MM.1S (cell line): ENCODE measurements at regions not wholly inside any gene's neighbourhood (a gene's known extent, or its start where the extent isn't known, plus 50 kb on each side); places are given as distances from the start of the nearest gene placed in this dataset.

ENCODE experiments used
- DNase-seq: peaks from one replicate; pipeline ENCODE4 v3.0.0-alpha.2; 2015
- H2AFZ ChIP-seq: fragments of 300-600 bp; sonication (generic); 2 replicates; pipeline ENCODE4 v1.6.0; 2016; ENCODE audit warnings: antibody characterized with exemption, low read length
- H3F3A ChIP-seq: fragments of 300-600 bp; sonication (generic); 2 replicates; pipeline ENCODE4 v1.6.1; 2016; ENCODE audit warnings: mild to moderate bottlenecking, antibody characterized with exemption, low read length, moderate library complexity, mixed read lengths; ENCODE audit not compliant: insufficient read depth
- H3K27ac ChIP-seq: fragments of 300-600 bp; sonication (generic); 2 replicates; pipeline ENCODE4 v1.5.1; 2016; ENCODE audit warnings: mild to moderate bottlenecking, low read length
- H3K27me3 ChIP-seq: fragments of 300-600 bp; sonication (generic); replicated peaks from 2 replicates; pipeline ENCODE4 v1.6.0; 2016; ENCODE audit warnings: low read length; ENCODE audit not compliant: insufficient read depth
- H3K36me3 ChIP-seq: fragments of 300-600 bp; sonication (generic); replicated peaks from 2 replicates; pipeline ENCODE4 v1.6.1; 2016; ENCODE audit warnings: mild to moderate bottlenecking, low read length, mixed read lengths; ENCODE audit not compliant: insufficient read depth
- H3K4me1 ChIP-seq: fragments of 300-600 bp; sonication (generic); 2 replicates; pipeline ENCODE4 v1.6.1; 2016; ENCODE audit warnings: low read length, mixed read lengths
- H3K4me2 ChIP-seq: fragments of 300-600 bp; sonication (generic); 2 replicates; pipeline ENCODE4 v1.6.0; 2016; ENCODE audit warnings: low read depth, low read length
- H3K4me3 ChIP-seq: fragments of 300-600 bp; sonication (generic); 2 replicates; pipeline ENCODE4 v1.5.1; 2016; ENCODE audit warnings: low read length, mixed read lengths
- H3K79me2 ChIP-seq: fragments of 300-600 bp; sonication (generic); 2 replicates; pipeline ENCODE4 v1.6.1; 2016; ENCODE audit warnings: mixed run types, low read length, mixed read lengths
- H3K9ac ChIP-seq: fragments of 300-600 bp; sonication (generic); 2 replicates; pipeline ENCODE4 v1.6.1; 2016; ENCODE audit warnings: low read length, mixed read lengths
- H3K9me2 ChIP-seq: fragments of 300-600 bp; sonication (generic); replicated peaks from 2 replicates; pipeline ENCODE4 v1.6.1; 2016; ENCODE audit warnings: mild to moderate bottlenecking, low read length, mixed read lengths; ENCODE audit not compliant: insufficient read depth
- H3K9me3 ChIP-seq: fragments of 300-600 bp; sonication (generic); replicated peaks from 2 replicates; pipeline ENCODE4 v1.6.1; 2016; ENCODE audit warnings: mild to moderate bottlenecking, low read length, mixed read lengths; ENCODE audit not compliant: insufficient read depth
- H4K20me1 ChIP-seq: fragments of 300-600 bp; sonication (generic); 2 replicates; pipeline ENCODE4 v1.6.1; 2016; ENCODE audit warnings: mild to moderate bottlenecking, low read length, moderate library complexity, mixed read lengths; ENCODE audit not compliant: insufficient read depth
- CTCF ChIP-seq: fragments of 300-600 bp; sonication (generic); IDR thresholded peaks from 2 replicates; pipeline ENCODE4 v1.5.1; 2016; ENCODE audit warnings: antibody characterized with exemption, low read length, mixed read lengths
- EZH2 ChIP-seq: fragments of 300-600 bp; sonication (generic); optimal IDR thresholded peaks from 2 replicates; pipeline ENCODE3; 2017; ENCODE audit warnings: low read depth, mild to moderate bottlenecking, antibody characterized with exemption, low read length, mixed read lengths
- EZH2phosphoT487 ChIP-seq: fragments of 300-600 bp; sonication (generic); IDR thresholded peaks from 2 replicates; pipeline ENCODE4 v1.6.1; 2018; ENCODE audit warnings: antibody characterized with exemption, low read length

- Histone ChIP-seq H2AFZ (no peak overlapping the region), H3K9me3 (no peaks in the 10 kb centered on the region), H3K27ac (no peak overlapping the region), H3K79me2 (no peaks in the 10 kb centered on the region), H3K9ac (no peak overlapping the region), H3K4me1 (no peaks in the 10 kb centered on the region), H3K4me2 (no peak overlapping the region), H4K20me1 (no peaks in the 10 kb centered on the region), H3K27me3 (no peaks in the 10 kb centered on the region), H3K9me2 (no peaks in the 10 kb centered on the region), H3F3A (no peaks in the 10 kb centered on the region), H3K36me3 (no peaks in the 10 kb centered on the region), H3K4me3 (no peak overlapping the region)
- TF ChIP-seq EZH2 (no peak), CTCF (no peak), EZH2phosphoT487 (no peak)
- DNase-seq: no peak
Measured at GRCh38 chr11:98101329-98101728, 919.4 kb upstream of the CNTN5 start.

DNA sequence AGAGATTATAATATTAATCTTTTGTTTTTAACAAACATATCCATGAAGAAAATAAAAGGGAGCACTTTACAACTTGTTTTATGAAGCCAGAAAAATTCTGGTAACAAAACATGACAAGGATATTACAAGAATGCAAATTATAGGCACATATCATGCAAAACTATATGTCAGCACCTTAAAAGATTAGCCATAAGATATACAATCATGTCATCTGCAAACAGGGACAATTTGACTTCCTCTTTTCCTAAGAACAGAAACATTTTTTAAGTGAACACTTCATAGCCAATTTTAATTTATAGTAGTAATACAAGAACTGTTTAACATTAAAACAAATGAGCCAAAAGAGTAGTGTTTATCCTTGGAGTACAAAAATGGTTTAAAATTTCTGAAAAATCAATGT lies 916.5 kb upstream of the CNTN5 start:
- Histone ChIP-seq H2AFZ (no peak overlapping the region), H3K4me2 (no peak overlapping the region), H3K27ac (no peak overlapping the region), H3F3A (no peaks in the 10 kb centered on the region), H3K36me3 (no peaks in the 10 kb centered on the region), H4K20me1 (no peaks in the 10 kb centered on the region), H3K79me2 (no peaks in the 10 kb centered on the region), H3K4me3 (no peak overlapping the region), H3K27me3 (no peaks in the 10 kb centered on the region), H3K9ac (no peak overlapping the region), H3K9me2 (no peaks in the 10 kb centered on the region), H3K4me1 (no peaks in the 10 kb centered on the region), H3K9me3 (no peaks in the 10 kb centered on the region)
- no peak for DNase-seq
- TF ChIP-seq EZH2phosphoT487: no peak
- TF ChIP-seq CTCF: no peak
- TF ChIP-seq EZH2: no peak

- Histone ChIP-seq H3F3A (no peaks in the 10 kb centered on the region), H3K27me3 (no peaks in the 10 kb centered on the region), H3K9me3 (no peaks in the 10 kb centered on the region), H3K36me3 (no peaks in the 10 kb centered on the region), H3K27ac (no peak overlapping the region), H4K20me1 (no peaks in the 10 kb centered on the region), H3K9me2 (no peaks in the 10 kb centered on the region), H2AFZ (no peak overlapping the region), H3K9ac (no peak overlapping the region), H3K4me3 (no peak overlapping the region), H3K79me2 (no peaks in the 10 kb centered on the region), H3K4me2 (no peak overlapping the region), H3K4me1 (no peaks in the 10 kb centered on the region)
- DNase-seq: no peak
- no peak for TF ChIP-seq CTCF
- TF ChIP-seq EZH2phosphoT487: no peak
- no peak for TF ChIP-seq EZH2
Measured at GRCh38 chr11:98107736-98108135, 913.0 kb upstream of the CNTN5 start.

DNA sequence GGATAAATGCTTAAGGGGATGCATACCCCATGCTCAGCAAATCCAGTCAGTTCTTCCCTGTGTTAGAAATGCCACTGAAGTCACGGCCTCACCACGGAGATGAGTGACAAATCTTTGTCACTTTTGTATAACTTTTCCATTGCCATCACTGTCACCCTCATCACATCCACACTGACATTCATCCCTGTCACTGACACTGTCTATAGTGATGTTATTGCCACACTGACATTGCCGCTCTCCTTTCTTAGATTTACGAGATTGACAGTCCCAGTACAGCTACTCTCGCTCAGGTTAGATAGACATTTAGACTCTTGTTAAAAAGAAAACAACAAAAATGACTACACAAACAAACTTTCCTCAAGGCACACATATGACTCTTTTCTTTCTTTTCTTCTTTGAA lies 910.7 kb upstream of the CNTN5 start:
- TF ChIP-seq EZH2phosphoT487 (no peak), CTCF (no peak)
- Histone ChIP-seq H3K9ac (no peak overlapping the region), H3K4me1 (no peaks in the 10 kb centered on the region), H3K79me2 (no peaks in the 10 kb centered on the region), H3K36me3 (no peaks in the 10 kb centered on the region), H4K20me1 (no peaks in the 10 kb centered on the region), H3K4me3 (no peak overlapping the region), H3F3A (no peaks in the 10 kb centered on the region), H3K9me3 (no peaks in the 10 kb centered on the region), H2AFZ (no peak overlapping the region), H3K27me3 (no peaks in the 10 kb centered on the region), H3K9me2 (no peaks in the 10 kb centered on the region), H3K4me2 (no peak overlapping the region), H3K27ac (no peak overlapping the region)
- no peak for DNase-seq
